ENCODE measurements at regions not wholly inside any gene's neighbourhood (a gene's known extent, or its start where the extent isn't known, plus 50 kb on each side); places are given as distances from the start of the nearest gene placed in this dataset.

- TF ChIP-seq REST (IDR thresholded peaks at IDR 0.05; ENCODE audit: low read depth): no peak
- TF ChIP-seq EZH2 (IDR thresholded peaks at IDR 0.05): no peak
- TF ChIP-seq ZFX (IDR thresholded peaks at IDR 0.05): no peak
- TF ChIP-seq ZNF274 (IDR thresholded peaks at IDR 0.05; ENCODE audit: low read depth, low read length): no peak
- TF ChIP-seq SRF (IDR thresholded peaks at IDR 0.05; ENCODE audit: low read depth): no peak
Observed at GRCh38 chr3:163132111-163132510, 1635.5 kb downstream of the OTOL1 start (continued).

GRCh38 chr3:163129287-163129686 lies 1632.7 kb downstream of the OTOL1 start:
- DNase-seq (ENCODE audit: low read depth, low spot score) (no peak), ATAC-seq (no peak)
- ChIA-PET CTCF (no interaction called here), POLR2A (no interaction called here), RAD21 (ENCODE audit: low non-redundant PET in 1 of 2, low total read pairs in 2 of 2, uncharacterized antibody in 2 of 2, unreplicated experiment in 2 of 2) (no interaction called here)
- intact Hi-C loops (cut with micrococcal nuclease): no loop called here
- Histone ChIP-seq H3K36me3 (ENCODE audit: control insufficient read depth in 1 of 2, insufficient read depth in 2 of 2, low read length in 2 of 2) (no peaks in the 10 kb centered on the region), H3K4me2 (ENCODE audit: low read length) (no peak overlapping the region), H3K9me2 (ENCODE audit: insufficient read depth) (no peaks in the 10 kb centered on the region), H3K9ac (ENCODE audit: low read length) (no peak overlapping the region), H2AFZ (ENCODE audit: low read depth, low read length, poor library complexity, severe bottlenecking) (no peak overlapping the region), H3K79me2 (ENCODE audit: insufficient read depth, low read length) (no peaks in the 10 kb centered on the region), H3K27ac (ENCODE audit: low read depth, low read length) (no peak overlapping the region), H3K4me3 (replicated peaks in 1 of 2; ENCODE audit: low read depth in 1 of 2, low read length in 2 of 2) (no peak overlapping the region), H4K20me1 (ENCODE audit: insufficient read depth) (no peaks in the 10 kb centered on the region), H3K4me1 (ENCODE audit: control insufficient read depth in 1 of 2, insufficient read depth in 2 of 2, low read length in 2 of 2) (no peaks in the 10 kb centered on the region), H3K27me3 (ENCODE audit: insufficient read depth, low read length) (no peaks in the 10 kb centered on the region), H3K9me3 (ENCODE audit: control insufficient read depth in 1 of 2, insufficient read depth in 1 of 2, low read depth in 1 of 2, low read length in 2 of 2) (peaks cover 0 to 3% of the 10 kb centered on the region in 2 experiments; a peak in 2 of 4 replicates)
- BruUV-seq (replicated peaks): no TSS peak
- TF ChIP-seq EZH2phosphoT487 (IDR thresholded peaks at IDR 0.05; ENCODE audit: borderline replicate concordance): no peak
- TF ChIP-seq FOSL1 (IDR thresholded peaks at IDR 0.05; ENCODE audit: low read depth): no peak
- no peak for TF ChIP-seq EZH2 (IDR thresholded peaks at IDR 0.05)
- no peak for TF ChIP-seq REST (IDR thresholded peaks at IDR 0.05; ENCODE audit: low read depth)
- TF ChIP-seq ELF1 (IDR thresholded peaks at IDR 0.05; ENCODE audit: borderline replicate concordance, low read depth): no peak
- no peak for TF ChIP-seq EGR1 (IDR thresholded peaks at IDR 0.05; ENCODE audit: low read depth)
- TF ChIP-seq, protein P1, sequence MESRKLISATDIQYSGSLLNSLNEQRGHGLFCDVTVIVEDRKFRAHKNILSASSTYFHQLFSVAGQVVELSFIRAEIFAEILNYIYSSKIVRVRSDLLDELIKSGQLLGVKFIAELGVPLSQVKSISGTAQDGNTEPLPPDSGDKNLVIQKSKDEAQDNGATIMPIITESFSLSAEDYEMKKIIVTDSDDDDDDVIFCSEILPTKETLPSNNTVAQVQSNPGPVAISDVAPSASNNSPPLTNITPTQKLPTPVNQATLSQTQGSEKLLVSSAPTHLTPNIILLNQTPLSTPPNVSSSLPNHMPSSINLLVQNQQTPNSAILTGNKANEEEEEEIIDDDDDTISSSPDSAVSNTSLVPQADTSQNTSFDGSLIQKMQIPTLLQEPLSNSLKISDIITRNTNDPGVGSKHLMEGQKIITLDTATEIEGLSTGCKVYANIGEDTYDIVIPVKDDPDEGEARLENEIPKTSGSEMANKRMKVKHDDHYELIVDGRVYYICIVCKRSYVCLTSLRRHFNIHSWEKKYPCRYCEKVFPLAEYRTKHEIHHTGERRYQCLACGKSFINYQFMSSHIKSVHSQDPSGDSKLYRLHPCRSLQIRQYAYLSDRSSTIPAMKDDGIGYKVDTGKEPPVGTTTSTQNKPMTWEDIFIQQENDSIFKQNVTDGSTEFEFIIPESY (IDR thresholded peaks at IDR 0.05; ENCODE audit: extremely low read depth, insufficient replicate concordance, low read length): no peak
- TF ChIP-seq YY1 (IDR thresholded peaks at IDR 0.05; ENCODE audit: extremely low read depth, insufficient replicate concordance, low read depth, low read length): no peak
- TF ChIP-seq RAD21 (IDR thresholded peaks at IDR 0.05; ENCODE audit: low read depth): no peak
- no peak for TF ChIP-seq ATF3 (IDR thresholded peaks at IDR 0.05)
- TF ChIP-seq ZFX (IDR thresholded peaks at IDR 0.05): no peak
- no peak for TF ChIP-seq TCF7L2 (IDR thresholded peaks at IDR 0.05; ENCODE audit: borderline replicate concordance, extremely low read depth, insufficient read depth, insufficient read length)
- TF ChIP-seq SP1 (IDR thresholded peaks at IDR 0.05; ENCODE audit: low read depth): no peak

All from HCT116 (cell line).